HCT116 (cell line): ENCODE measurements at regions not wholly inside any gene's neighbourhood (a gene's known extent, or its start where the extent isn't known, plus 50 kb on each side); places are given as distances from the start of the nearest gene placed in this dataset.

Experiments used
- ATAC-seq: fragments of 200-7000 bp; cut with Tn5 transposase; 2 replicates; pipeline ENCODE4 v1.9.1; 2020; ENCODE audit warnings: mild to moderate bottlenecking, moderate library complexity
- BruUV-seq: library from RNA; stranded (reverse); fragments of 400-500 nt; replicated peaks from 2 replicates; lab custom pipeline; 2021; lab: Mats Ljungman, UMichigan
- CTCF ChIA-PET: fragments of 300-600 bp; sonication (Branson Sonifier 250); formaldehyde crosslinking; loops from one replicate; lab custom pipeline; 2021; ENCODE audit warnings: antibody characterized with exemption; lab: Charles Lee
- POLR2A ChIA-PET: fragments of 300-600, 350-600 bp; sonication (Branson Sonifier 250); formaldehyde crosslinking; loops from one replicate; lab custom pipeline; 2021; ENCODE audit warnings: antibody characterized with exemption; lab: Charles Lee
- RAD21 ChIA-PET, 2 experiments: fragments of 300-600 bp; sonication (Branson Sonifier 250); formaldehyde crosslinking; loops; one replicate each; lab custom pipeline; 2023; ENCODE audit warnings: low total read pairs in 2 of 2; ENCODE audit not compliant: uncharacterized antibody in 2 of 2, unreplicated experiment in 2 of 2, low non-redundant PET in 1 of 2; lab: Charles Lee
- DNase-seq: peaks from one replicate; pipeline ENCODE4 v3.0.0-alpha.2; 2010; ENCODE audit warnings: low read depth, low spot score
- H2AFZ ChIP-seq: fragments of 200-600 bp; shearing (Covaris generic), sonication (generic); 2 replicates; pipeline ENCODE4 v1.6.1; 2017; ENCODE audit warnings: low read depth, mixed run types, mixed read lengths, antibody characterized with exemption, low read length; ENCODE audit not compliant: poor library complexity, severe bottlenecking
- H3K27ac ChIP-seq: 2 replicates; pipeline ENCODE4 v1.5.1; 2012; ENCODE audit warnings: low read depth, low read length
- H3K27me3 ChIP-seq: fragments of 200-600 bp; sonication (generic); 2 replicates; pipeline ENCODE4 v1.6.1; 2016; ENCODE audit warnings: mixed run types, low read length, mixed read lengths; ENCODE audit not compliant: insufficient read depth
- H3K36me3 ChIP-seq, 2 experiments: fragments of 200-500 bp in 1 of 2; fragments of 200-600 bp in 1 of 2; sonication (Bioruptor generic) in 1 of 2; sonication (generic) in 1 of 2; 2 replicates each; pipeline versions ENCODE4 v1.5.1 to v1.6.1; 2014 to 2016; ENCODE audit warnings: low read length in 2 of 2, inconsistent platforms in 1 of 2, mixed read lengths in 1 of 2, mixed run types in 1 of 2; ENCODE audit not compliant: insufficient read depth in 2 of 2, control insufficient read depth in 1 of 2
- H3K4me1 ChIP-seq, 2 experiments: fragments of 200-600 bp in 1 of 2; sonication (generic) in 1 of 2; 2 replicates each; pipeline versions ENCODE4 v1.5.1 to v1.6.1; 2012 to 2017; ENCODE audit warnings: low read length in 2 of 2, inconsistent platforms in 1 of 2, mild to moderate bottlenecking in 1 of 2, mixed read lengths in 1 of 2, mixed run types in 1 of 2, moderate library complexity in 1 of 2; ENCODE audit not compliant: insufficient read depth in 2 of 2, control insufficient read depth in 1 of 2
- H3K4me2 ChIP-seq: fragments of 200-600 bp; sonication (generic); 2 replicates; pipeline ENCODE4 v1.6.1; 2017; ENCODE audit warnings: mixed run types, low read length, mixed read lengths
- H3K4me3 ChIP-seq, 2 experiments: fragments of 200-600 bp in 1 of 2; sonication (generic) in 1 of 2; replicated peaks in 1 of 2; 2 replicates each; pipeline ENCODE4 v1.5.1; 2011 to 2016; ENCODE audit warnings: low read length in 2 of 2, control low read depth in 1 of 2, low read depth in 1 of 2, mild to moderate bottlenecking in 1 of 2, mixed read lengths in 1 of 2, mixed run types in 1 of 2
- H3K79me2 ChIP-seq: fragments of 200-600 bp; sonication (generic); 2 replicates; pipeline ENCODE4 v1.6.1; 2017; ENCODE audit warnings: mild to moderate bottlenecking, mixed run types, low read length, moderate library complexity, mixed read lengths; ENCODE audit not compliant: insufficient read depth
- H3K9ac ChIP-seq: fragments of 200-600 bp; sonication (generic); 2 replicates; pipeline ENCODE4 v1.6.1; 2016; ENCODE audit warnings: low read length, mixed read lengths
- H3K9me2 ChIP-seq: fragments of 200-600 bp; sonication (generic), shearing (Covaris generic); 2 replicates; pipeline ENCODE4 v1.6.1; 2017; ENCODE audit warnings: mixed run types, mild to moderate bottlenecking, moderate library complexity; ENCODE audit not compliant: insufficient read depth
- H3K9me3 ChIP-seq, 2 experiments: fragments of 200-500 bp in 1 of 2; fragments of 200-600 bp in 1 of 2; sonication (Bioruptor generic) in 1 of 2; sonication (generic) in 1 of 2; 2 replicates each; pipeline ENCODE4 v1.6.1; 2014 to 2017; ENCODE audit warnings: low read length in 2 of 2, mixed read lengths in 2 of 2, inconsistent platforms in 1 of 2, low read depth in 1 of 2, mild to moderate bottlenecking in 1 of 2, mixed run types in 1 of 2, moderate library complexity in 1 of 2; ENCODE audit not compliant: control insufficient read depth in 1 of 2, insufficient read depth in 1 of 2
- H4K20me1 ChIP-seq: fragments of 200-600 bp; sonication (generic), shearing (Covaris generic); 2 replicates; pipeline ENCODE4 v1.6.1; 2017; ENCODE audit warnings: mixed run types, mild to moderate bottlenecking, moderate library complexity; ENCODE audit not compliant: insufficient read depth
- ATF3 ChIP-seq: IDR thresholded peaks from 2 replicates; pipeline ENCODE4 v1.6.1; 2012
- CEBPB ChIP-seq: IDR thresholded peaks from 2 replicates; pipeline ENCODE4 v1.6.1; 2012; ENCODE audit warnings: low read depth
- CTCF ChIP-seq, 3 experiments: fragments of 200-600 bp in 1 of 3; sonication (generic) in 1 of 3; IDR thresholded peaks in 2 of 3; conservative IDR thresholded peaks in 1 of 3; 2 replicates each; pipeline ENCODE4 v1.5.1; 2012 to 2017; ENCODE audit warnings: low read depth in 2 of 3, low read length in 2 of 3, antibody characterized with exemption in 1 of 3, borderline replicate concordance in 1 of 3, control low read depth in 1 of 3, mild to moderate bottlenecking in 1 of 3, mixed read lengths in 1 of 3, mixed run types in 1 of 3, moderate library complexity in 1 of 3; ENCODE audit not compliant: insufficient read depth in 1 of 3
- EGR1 ChIP-seq: IDR thresholded peaks from 2 replicates; pipeline ENCODE4 v1.6.1; 2012; ENCODE audit warnings: low read depth
- EZH2 ChIP-seq: fragments of 200-600 bp; sonication (generic); IDR thresholded peaks from 2 replicates; pipeline ENCODE4 v1.6.1; 2017; ENCODE audit warnings: antibody characterized with exemption, mixed run types
- EZH2phosphoT487 ChIP-seq: fragments of 200-600 bp; IDR thresholded peaks from 2 replicates; pipeline ENCODE4 v1.6.1; 2018; ENCODE audit warnings: antibody characterized with exemption, borderline replicate concordance
- FOSL1 ChIP-seq: IDR thresholded peaks from 2 replicates; pipeline ENCODE4 v1.6.1; 2012; ENCODE audit warnings: low read depth
- JUND ChIP-seq: IDR thresholded peaks from 2 replicates; pipeline ENCODE4 v1.6.1; 2012
- MAX ChIP-seq: IDR thresholded peaks from 2 replicates; pipeline ENCODE4 v1.6.1; 2012
- POLR2AphosphoS5 ChIP-seq: IDR thresholded peaks from 2 replicates; pipeline ENCODE4 v1.6.1; 2011; ENCODE audit warnings: mild to moderate bottlenecking, low read depth, low read length, moderate library complexity
- RAD21 ChIP-seq: IDR thresholded peaks from 2 replicates; pipeline ENCODE4 v1.6.1; 2012; ENCODE audit warnings: low read depth, mild to moderate bottlenecking
- SRF ChIP-seq: IDR thresholded peaks from 2 replicates; pipeline ENCODE4 v1.6.1; 2012; ENCODE audit warnings: low read depth
- YY1 ChIP-seq: IDR thresholded peaks from 2 replicates; pipeline ENCODE4 v1.6.1; 2011; ENCODE audit warnings: low read length, low read depth, moderate library complexity, mild to moderate bottlenecking; ENCODE audit not compliant: insufficient replicate concordance; ENCODE audit errors: extremely low read depth
- ZFX ChIP-seq: fragments of 450-650 bp; IDR thresholded peaks from 2 replicates; pipeline ENCODE4 v1.6.1; 2017
- ZNF274 ChIP-seq: fragments of 200-500 bp; sonication (Bioruptor generic); IDR thresholded peaks from 2 replicates; pipeline ENCODE4 v1.6.1; 2014; ENCODE audit warnings: mild to moderate bottlenecking, low read depth, low read length, inconsistent platforms
- intact Hi-C: fragments of 100-400 bp; cut with micrococcal nuclease; formaldehyde crosslinking; loops from 2 replicates; pipeline ENCODE4 v1.10.0; 2022

GRCh38 chr2:66930339-66931220 lies 466.6 kb upstream of the ETAA1 start:
- intact Hi-C loops: no loop called here
- Histone ChIP-seq H4K20me1 (no peaks in the 10 kb centered on the region), H3K4me2 (no peak overlapping the region), H3K4me3 (no peak overlapping the region), H3K27me3 (no peaks in the 10 kb centered on the region), H3K27ac (no peak overlapping the region), H3K79me2 (no peaks in the 10 kb centered on the region), H3K36me3 (no peaks in the 10 kb centered on the region), H3K9me3 (peaks cover 0 to 4% of the 10 kb centered on the region in 2 experiments; a peak in 2 of 4 replicates), H2AFZ (no peak overlapping the region), H3K4me1 (no peaks in the 10 kb centered on the region), H3K9me2 (no peaks in the 10 kb centered on the region), H3K9ac (no peak overlapping the region)
- RAD21 ChIA-PET: no interaction called here
- ATAC-seq (no peak), DNase-seq (no peak)
- TF ChIP-seq CEBPB (no peak), ZNF274 (no peak), MAX (no peak), FOSL1 (no peak), SRF (no peak), ZFX (no peak), CTCF (IDR thresholded peaks at IDR 0.05 in 2 of 3, conservative IDR thresholded peaks at IDR 0.05 in 1 of 3; ENCODE audit: borderline replicate concordance in 1 of 3, insufficient read depth in 1 of 3, low read depth in 2 of 3, low read length in 2 of 3) (no peak), EGR1 (no peak), JUND (no peak), YY1 (no peak), RAD21 (no peak), ATF3 (no peak), EZH2phosphoT487 (no peak), POLR2AphosphoS5 (no peak), EZH2 (no peak)
- CTCF ChIA-PET: no interaction called here
- POLR2A ChIA-PET: no interaction called here
- no TSS peak for BruUV-seq
